ENCODE measurements at regions not wholly inside any gene's neighbourhood (a gene's known extent, or its start where the extent isn't known, plus 50 kb on each side); places are given as distances from the start of the nearest gene placed in this dataset.

- peak overlapping the region; percentile 82; the same call in 1 of the 2 replicates for H2AFZ ChIP-seq
- H3K4me3 Mint-ChIP-seq = no peak overlapping the region
- no peak overlapping the region for H3K4me3 ChIP-seq
- H3K27me3 Mint-ChIP-seq (ENCODE audit: insufficient read depth, low read depth, poor library complexity) = no peaks in the 10 kb centered on the region
- no peaks in the 10 kb centered on the region for H3F3A ChIP-seq (replicated peaks; ENCODE audit: low read depth)
- H3K79me2 ChIP-seq (replicated peaks; ENCODE audit: insufficient read depth) = no peaks in the 10 kb centered on the region
- no peaks in the 10 kb centered on the region for H4K20me1 ChIP-seq (replicated peaks; ENCODE audit: insufficient read depth)
- peak overlapping the region; percentile 72; the same call in 1 of the 2 replicates for H3K27ac Mint-ChIP-seq
- H3K9me3 Mint-ChIP-seq = 0 out of 3 replicates have a peak, but pooled peaks cover 4% of the 10 kb centered on the region
- TF ChIP-seq REST (IDR thresholded peaks at IDR 0.05; ENCODE audit: unreplicated experiment) (no peak), POLR2AphosphoS5 (IDR thresholded peaks at IDR 0.05; ENCODE audit: low read depth) (no peak), EZH2phosphoT487 (IDR thresholded peaks at IDR 0.05; ENCODE audit: unreplicated experiment) (no peak), ZNF114 (CRISPR knock-in tag; IDR thresholded peaks at IDR 0.05) (no peak), EZH2 (IDR thresholded peaks at IDR 0.05; ENCODE audit: low read depth, unreplicated experiment) (no peak), ZNF462 (CRISPR knock-in tag; IDR thresholded peaks at IDR 0.05) (no peak), ETS1 (IDR thresholded peaks at IDR 0.05) (no peak), NANOG (IDR thresholded peaks at IDR 0.05; ENCODE audit: borderline replicate concordance) (no peak), JUNB (IDR thresholded peaks at IDR 0.05; ENCODE audit: unreplicated experiment) (no peak), ZNF331 (CRISPR knock-in tag; IDR thresholded peaks at IDR 0.05; ENCODE audit: low read depth) (no peak), CTCF (conservative IDR thresholded peaks at IDR 0.05; ENCODE audit: low read depth in 2 of 2) (no peak), STAT1 (IDR thresholded peaks at IDR 0.05; ENCODE audit: unreplicated experiment) (no peak), CREB1 (CRISPR knock-in tag; IDR thresholded peaks at IDR 0.05; ENCODE audit: low read depth) (no peak)
- no peak for DNase-seq (ENCODE audit: low spot score)
- H3K4me2 ChIP-seq = no peak overlapping the region
- peaks cover 38% of the 10 kb centered on the region for H3K4me1 ChIP-seq (ENCODE audit: insufficient read depth)
- no peak overlapping the region for H3K27ac ChIP-seq (ENCODE audit: low read depth)
- H3K4me1 Mint-ChIP-seq = peaks cover 46% of the 10 kb centered on the region
- H3K36me3 Mint-ChIP-seq (ENCODE audit: low read depth) = peaks cover 3% of the 10 kb centered on the region; the same call in 2 of the 3 replicates
- H3K9me2 ChIP-seq (ENCODE audit: insufficient read depth) = no peaks in the 10 kb centered on the region
- H3K27me3 ChIP-seq (ENCODE audit: insufficient read depth) = no peaks in the 10 kb centered on the region
- no peaks in the 10 kb centered on the region for H3K36me3 ChIP-seq (ENCODE audit: insufficient read depth)
- ATAC-seq = no peak
Observed at GRCh38 chr9:13901176-13901575, 412.8 kb downstream of the NFIB start.

All from GM23338 (cell line).